ENCODE measurements at regions not wholly inside any gene's neighbourhood (a gene's known extent, or its start where the extent isn't known, plus 50 kb on each side); places are given as distances from the start of the nearest gene placed in this dataset.

DNA sequence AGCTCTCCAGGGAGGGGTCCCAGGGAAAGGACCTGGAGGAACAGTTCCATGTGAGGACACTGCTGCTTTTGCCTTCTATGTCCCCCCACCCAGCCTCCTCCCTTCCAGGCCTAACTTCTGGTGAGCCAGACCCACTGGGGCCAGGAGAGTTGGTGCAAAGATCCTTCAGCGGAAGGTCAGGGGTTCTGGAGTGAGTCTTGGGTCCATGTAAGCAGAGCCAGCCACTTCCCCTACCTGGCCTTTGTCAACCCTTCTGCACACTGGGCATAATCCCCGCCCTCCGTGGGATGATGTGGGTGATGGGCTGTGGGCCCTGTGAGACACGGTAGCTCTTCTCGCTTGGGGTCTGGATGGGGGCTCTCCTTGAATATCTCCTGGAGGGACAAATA, 76.9 kb downstream of the RHOB start:
- no peak for DNase-seq (ENCODE audit: low spot score)

- no peak for DNase-seq (ENCODE audit: low spot score)
Measured at GRCh38 chr2:20524412-20525040, 77.7 kb downstream of the RHOB start.

- peak; percentile 54 for DNase-seq (ENCODE audit: low spot score)
Measured at GRCh38 chr2:20525041-20526035, 78.5 kb downstream of the RHOB start.

DNA sequence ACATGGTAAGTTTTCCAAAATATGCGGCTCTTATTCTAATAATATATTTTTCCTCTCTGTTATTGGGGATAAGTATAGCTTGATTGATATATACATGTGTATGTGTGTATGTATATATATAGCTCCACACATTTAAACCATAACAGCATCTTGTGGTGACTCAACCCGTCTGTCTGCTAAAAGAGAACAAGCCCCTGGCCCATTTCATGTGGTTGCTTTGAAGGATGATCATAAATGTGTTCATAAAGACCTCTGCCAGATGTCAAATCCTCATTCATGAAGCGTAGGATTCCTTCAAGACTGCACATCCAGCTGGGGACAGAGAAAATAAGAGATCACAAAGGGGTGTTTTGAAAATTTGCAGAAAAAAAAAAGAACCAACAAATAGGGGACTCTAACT, 79.3 kb downstream of the RHOB start:
- DNase-seq (ENCODE audit: low spot score) = no peak

DNA sequence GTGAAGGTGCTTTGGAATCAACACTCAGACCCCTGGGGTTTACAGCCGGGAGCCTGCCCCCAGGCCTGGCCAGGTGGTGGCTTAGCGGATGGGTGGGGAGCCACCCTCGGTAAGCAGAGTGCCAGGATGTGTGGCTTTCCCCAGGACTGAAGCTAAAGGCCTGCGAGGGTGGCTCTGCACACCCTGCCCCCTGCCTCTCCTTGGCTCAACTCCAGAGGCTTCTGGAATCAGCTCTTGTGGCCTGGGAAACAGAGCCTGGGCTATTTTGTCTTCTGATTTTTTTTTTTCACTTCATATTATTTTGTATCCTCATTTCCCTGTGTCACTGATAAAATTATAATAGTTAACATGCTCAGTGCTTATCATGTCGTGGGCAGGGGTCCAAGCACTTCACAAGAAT, 79.8 kb downstream of the RHOB start:
- DNase-seq (ENCODE audit: low spot score) = no peak

DNA sequence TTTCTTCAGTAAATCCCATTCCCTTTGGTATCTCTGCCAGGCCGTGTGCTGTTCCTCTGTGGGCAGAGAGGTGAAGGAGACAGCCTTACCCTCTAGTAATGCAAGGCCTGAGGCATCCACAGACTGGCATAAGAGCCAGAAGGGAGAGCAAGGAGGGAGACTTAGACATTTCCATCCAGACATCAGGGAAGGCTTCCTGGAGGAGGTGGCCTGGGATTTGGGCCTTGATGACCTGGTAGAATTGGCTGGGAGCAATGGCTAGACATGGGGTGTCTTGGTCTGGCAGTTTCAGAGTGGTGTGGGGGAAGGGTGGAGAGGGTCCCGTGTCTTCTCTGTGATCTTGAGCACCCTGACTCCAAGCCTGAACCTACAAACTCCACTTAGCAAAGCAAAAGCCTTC, 81.8 kb downstream of the RHOB start:
- DNase-seq (ENCODE audit: low spot score) = no peak

- no peak for DNase-seq (ENCODE audit: low spot score)
Measured at GRCh38 chr2:20530520-20530919, 83.6 kb downstream of the RHOB start.

DNA sequence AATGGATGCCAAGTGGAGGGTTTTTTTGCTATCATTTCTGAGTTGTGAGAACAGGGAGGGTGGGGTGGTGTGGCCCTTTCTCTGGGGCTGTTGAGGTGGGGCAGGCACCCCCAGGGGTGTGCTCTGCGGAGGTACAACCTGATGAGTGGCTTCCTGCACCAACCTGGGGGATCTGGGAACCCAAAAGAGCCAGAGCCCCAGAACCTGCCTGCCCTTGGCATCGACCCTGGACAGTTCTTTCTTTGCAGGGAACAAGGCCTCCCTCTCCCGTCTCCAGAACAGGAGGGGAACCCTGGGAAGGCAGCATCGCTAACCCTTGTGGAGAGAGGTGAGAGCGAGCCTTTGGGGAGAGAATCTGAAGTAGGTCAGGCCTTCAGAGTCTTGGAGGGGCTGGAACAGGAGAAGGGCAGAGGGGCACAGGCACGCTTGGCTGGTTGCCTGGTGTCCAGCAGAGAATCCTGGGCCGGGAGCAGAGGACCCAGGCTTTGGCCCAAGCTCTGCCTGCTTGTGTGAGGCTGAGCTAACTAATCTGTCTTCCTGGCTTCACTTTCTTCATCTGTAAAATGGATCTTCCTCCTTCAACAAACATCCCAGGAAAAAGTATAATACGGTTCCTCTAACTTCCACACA, 84.9 kb downstream of the RHOB start:
- no peak for DNase-seq (ENCODE audit: low spot score)

- no peak for DNase-seq (ENCODE audit: low spot score)
Measured at GRCh38 chr2:20532634-20533437, 86.0 kb downstream of the RHOB start.

DNA sequence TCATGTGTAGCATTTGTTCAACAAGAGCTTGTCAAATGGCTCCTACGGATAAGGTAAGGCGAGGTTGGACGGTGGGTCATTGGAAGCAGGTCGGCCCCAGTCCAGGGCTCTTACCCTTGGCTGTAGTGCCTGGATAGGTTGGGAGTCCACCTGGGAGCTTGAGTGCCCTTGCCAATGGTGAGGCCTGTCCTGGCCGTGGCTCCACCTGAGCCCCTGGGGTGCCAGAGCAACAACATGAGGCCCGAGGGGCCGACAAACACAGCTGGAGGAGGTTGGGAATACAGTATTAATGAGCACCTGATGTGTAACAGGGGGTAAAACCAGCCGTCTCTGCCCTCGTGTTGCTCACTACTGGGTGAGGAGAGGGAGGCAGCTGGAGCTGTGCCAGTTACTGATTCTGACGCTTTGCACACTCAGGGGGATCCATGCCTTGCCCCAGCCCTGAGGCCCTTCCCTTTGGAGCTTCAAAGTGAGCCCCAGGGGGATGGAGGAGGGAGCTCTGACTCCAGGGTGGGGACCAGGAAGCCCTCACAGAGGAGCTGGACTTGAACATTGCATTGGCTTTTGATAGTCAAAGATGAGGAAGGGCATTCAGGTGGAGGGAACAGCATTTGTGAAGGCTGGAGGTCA, 87.2 kb downstream of the RHOB start:
- no peak for DNase-seq (ENCODE audit: low spot score)

DNA sequence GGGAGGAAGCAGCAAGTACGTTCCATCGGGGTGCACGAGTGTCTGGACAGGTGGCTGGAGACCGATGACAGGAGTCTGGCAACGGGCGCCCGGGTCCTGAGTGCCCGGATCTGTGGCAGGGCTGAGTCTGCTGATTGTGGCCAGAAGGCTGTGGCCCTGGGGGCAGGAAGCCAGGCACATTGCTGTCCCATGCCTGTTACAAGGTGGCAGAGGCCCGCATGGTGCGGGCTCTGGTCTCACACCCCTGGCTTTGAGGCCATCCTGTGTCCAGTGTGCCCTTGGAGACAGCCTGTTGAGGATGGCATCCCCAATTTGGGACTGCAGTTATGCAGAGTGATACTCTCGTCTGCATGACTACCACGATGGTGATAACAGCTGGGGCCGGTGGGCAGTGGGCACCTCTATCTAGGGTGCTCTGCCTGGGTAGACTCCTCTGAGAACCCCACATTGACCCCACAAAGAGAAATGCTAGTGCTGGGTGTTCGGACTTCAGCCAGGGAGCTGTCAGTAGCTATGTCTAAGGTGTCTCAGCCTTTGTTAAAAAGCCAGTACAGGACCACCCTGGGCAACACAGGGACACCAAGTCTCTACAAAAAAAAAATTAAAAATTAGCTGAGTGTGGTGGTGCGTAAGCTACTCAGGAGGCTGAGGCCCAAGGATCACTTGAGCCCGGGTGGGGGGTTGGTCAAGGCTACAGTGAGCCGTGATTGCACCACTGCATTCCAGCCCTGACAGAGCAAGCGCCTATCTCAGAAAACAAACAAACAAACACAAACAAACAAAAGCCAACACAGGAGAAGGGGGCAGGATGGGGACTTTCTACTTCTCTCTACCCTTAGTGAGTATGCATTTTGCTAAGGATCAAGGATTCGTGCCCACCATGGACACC, 88.3 kb downstream of the RHOB start:
- no peak for DNase-seq (ENCODE audit: low spot score)

DNA sequence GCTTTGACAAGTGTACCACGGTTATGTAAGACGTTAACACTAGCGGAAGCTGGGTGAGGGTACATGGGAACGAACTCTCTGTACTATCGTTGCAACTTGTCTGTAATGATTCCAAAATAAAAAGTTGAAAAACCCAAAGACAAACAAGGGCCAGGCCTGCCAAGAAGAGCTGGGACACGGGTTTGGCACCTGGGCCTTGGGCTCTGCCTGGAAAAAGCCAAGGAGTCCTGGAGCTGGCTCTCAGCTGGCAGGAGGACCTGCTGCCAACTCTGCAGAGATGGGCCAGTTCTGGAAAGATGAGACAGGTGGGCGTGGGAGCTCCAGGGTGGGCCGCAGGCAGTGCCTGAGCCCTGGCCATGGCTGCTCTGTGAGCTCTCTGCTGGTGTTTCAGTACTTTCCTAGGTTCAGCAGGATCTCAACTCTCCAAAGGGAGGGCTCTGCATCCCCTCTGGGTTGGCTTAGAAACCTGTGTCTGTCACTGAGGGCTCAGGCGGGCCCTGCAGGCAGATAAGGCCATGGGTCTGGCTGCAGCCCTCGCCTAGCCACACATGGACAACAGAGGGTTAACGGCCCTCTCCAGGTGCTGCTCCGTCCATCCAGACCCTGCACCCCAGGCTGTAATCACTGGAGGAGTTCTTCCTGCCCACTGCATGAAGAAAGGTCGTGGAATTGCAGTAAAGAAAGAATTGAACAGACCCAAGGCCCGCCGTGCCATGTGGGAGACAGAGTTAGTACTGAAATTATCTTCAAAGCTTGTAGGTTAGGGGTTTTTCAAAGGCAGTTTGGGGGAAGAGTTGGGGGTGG, 89.9 kb downstream of the RHOB start:
- no peak for DNase-seq (ENCODE audit: low spot score)

- DNase-seq (ENCODE audit: low spot score) = no peak
Measured at GRCh38 chr2:20537423-20538307, 90.8 kb downstream of the RHOB start.

- no peak for DNase-seq (ENCODE audit: low spot score)
Measured at GRCh38 chr2:20538308-20539132, 91.6 kb downstream of the RHOB start.

- no peak for DNase-seq (ENCODE audit: low spot score)
Measured at GRCh38 chr2:20539133-20539719, 92.4 kb downstream of the RHOB start.

DNA sequence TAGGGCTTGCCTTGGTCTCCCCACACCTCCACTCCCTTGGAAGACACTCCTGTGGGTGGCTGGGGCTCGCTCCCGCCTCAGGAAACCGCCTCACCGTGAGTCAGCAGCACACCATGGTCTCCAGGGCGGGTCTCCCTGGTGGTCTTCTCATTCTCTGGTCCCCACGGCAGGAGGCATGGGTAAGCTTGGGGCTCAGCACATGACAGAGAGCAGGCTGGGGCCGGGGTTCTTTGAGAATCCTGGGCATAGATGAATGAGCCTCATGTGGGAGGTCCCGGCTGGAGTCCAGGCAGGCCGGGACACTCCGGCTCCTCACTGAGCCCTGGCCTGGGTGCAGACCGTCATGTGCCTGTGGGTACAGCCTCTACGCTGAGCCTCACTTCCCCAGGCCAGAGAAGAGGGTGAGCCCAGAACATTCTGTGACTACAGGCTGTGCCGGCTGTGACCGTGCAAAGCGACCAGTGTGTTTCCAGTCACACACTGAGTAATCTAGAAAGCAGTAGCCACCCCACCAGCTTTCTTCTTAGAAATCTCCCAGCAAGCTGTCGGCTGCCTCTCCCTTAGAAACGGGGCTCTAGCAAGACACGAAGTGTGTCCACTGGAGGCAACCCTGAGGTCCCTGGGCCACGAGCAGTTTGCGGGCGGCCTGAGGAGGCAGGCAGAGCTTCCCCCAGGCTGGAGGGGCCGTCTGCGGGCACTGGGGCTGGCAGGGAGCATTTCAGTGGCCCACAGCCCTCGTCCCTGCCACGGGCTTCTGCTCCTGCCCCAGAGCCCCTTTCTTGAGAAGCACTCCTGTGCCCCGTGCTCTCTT, 93.1 kb downstream of the RHOB start:
- DNase-seq (ENCODE audit: low spot score) = no peak

All from COLO829 (cell line).